IgD-negative memory B cell (primary cell): ENCODE measurements at regions not wholly inside any gene's neighbourhood (a gene's known extent, or its start where the extent isn't known, plus 50 kb on each side); places are given as distances from the start of the nearest gene placed in this dataset.
A peak's percentile ranks its signal among the peaks of the same experiment; 100 is the strongest.
"Not testable (repeated sequence)": the region's sequence is repeated elsewhere in the genome, so short reads cannot be mapped to it uniquely, and the experiment has no call there.

Experiments
- H3K27ac Mint-ChIP-seq, 3 donors: one replicate each; pipeline ENCODE4 v1.8.0; 2020 to 2022; ENCODE audit warnings: mild to moderate bottlenecking in 3 of 3, mixed read lengths in 3 of 3, moderate library complexity in 1 of 3
- H3K27me3 Mint-ChIP-seq: one replicate; pipeline ENCODE4 v1.8.0; 2021; ENCODE audit warnings: mixed read lengths
- H3K36me3 Mint-ChIP-seq: one replicate; pipeline ENCODE4 v1.8.0; 2020; ENCODE audit warnings: mild to moderate bottlenecking, mixed read lengths
- H3K4me1 Mint-ChIP-seq, 3 donors: one replicate each; pipeline ENCODE4 v1.8.0; 2020 to 2022; ENCODE audit warnings: mixed read lengths in 3 of 3, mild to moderate bottlenecking in 1 of 3
- H3K4me3 Mint-ChIP-seq, 4 donors: one replicate each; pipeline ENCODE4 v1.8.0; 2020 to 2022; ENCODE audit warnings: mild to moderate bottlenecking in 4 of 4, mixed read lengths in 4 of 4, moderate library complexity in 3 of 4
- H3K9me3 Mint-ChIP-seq, 3 donors: one replicate each; pipeline ENCODE4 v1.8.0; 2020 to 2021; ENCODE audit warnings: mixed read lengths in 3 of 3, mild to moderate bottlenecking in 1 of 3

- no peak overlapping the region for H3K27ac Mint-ChIP-seq
- no peak overlapping the region for H3K4me3 Mint-ChIP-seq
Measured at GRCh38 chr10:2908851-2909630, 158.3 kb upstream of the PFKP start.

GRCh38 chr10:2906974-2907373 lies 160.4 kb upstream of the PFKP start:
- Mint-ChIP-seq H3K4me3 (no peak overlapping the region), H3K36me3 (no peaks in the 10 kb centered on the region), H3K27me3 (peaks cover 8% of the 10 kb centered on the region), H3K4me1 (no peaks in the 10 kb centered on the region), H3K27ac (no peak overlapping the region), H3K9me3 (peaks cover 0 to 2% (median 0%) of the 10 kb centered on the region in 3 donors)

More at GRCh38 chr10:2908851-2909630, 158.3 kb upstream of the PFKP start:
- no peaks in the 10 kb centered on the region for H3K4me1 Mint-ChIP-seq
- H3K36me3 Mint-ChIP-seq = no peaks in the 10 kb centered on the region
- peaks cover 13% of the 10 kb centered on the region for H3K27me3 Mint-ChIP-seq
- H3K9me3 Mint-ChIP-seq = no peaks in the 10 kb centered on the region

GRCh38 chr10:2905851-2906250 lies 161.5 kb upstream of the PFKP start:
- Mint-ChIP-seq H3K9me3 (peaks cover 0 to 2% (median 0%) of the 10 kb centered on the region in 3 donors), H3K36me3 (no peaks in the 10 kb centered on the region), H3K27ac (no peak overlapping the region), H3K4me3 (no peak overlapping the region), H3K4me1 (no peaks in the 10 kb centered on the region), H3K27me3 (peaks cover 11% of the 10 kb centered on the region)

GRCh38 chr10:2900530-2900929 lies 166.8 kb upstream of the PFKP start:
- H3K27ac Mint-ChIP-seq = no peak overlapping the region
- H3K4me1 Mint-ChIP-seq = no peaks in the 10 kb centered on the region
- H3K27me3 Mint-ChIP-seq = peaks cover 10% of the 10 kb centered on the region
- no peak overlapping the region for H3K4me3 Mint-ChIP-seq
- peaks cover 0 to 4% (median 0%) of the 10 kb centered on the region in 3 donors for H3K9me3 Mint-ChIP-seq
- H3K36me3 Mint-ChIP-seq = no peaks in the 10 kb centered on the region

GRCh38 chr10:2899246-2899951 lies 167.9 kb upstream of the PFKP start:
- Mint-ChIP-seq H3K9me3 (peaks cover 0 to 5% (median 0%) of the 10 kb centered on the region in 3 donors), H3K27me3 (peaks cover 7% of the 10 kb centered on the region), H3K4me3 (no peak overlapping the region), H3K27ac (no peak overlapping the region), H3K36me3 (no peaks in the 10 kb centered on the region), H3K4me1 (no peaks in the 10 kb centered on the region)

- H3K4me1 Mint-ChIP-seq = no peaks in the 10 kb centered on the region
- peaks cover 0 to 5% (median 0%) of the 10 kb centered on the region in 3 donors for H3K9me3 Mint-ChIP-seq
Measured at GRCh38 chr10:2898509-2898860, 168.9 kb upstream of the PFKP start.

GRCh38 chr10:2897619-2898508 lies 169.5 kb upstream of the PFKP start:
- Mint-ChIP-seq H3K27ac (no peak overlapping the region), H3K27me3 (peaks cover 8% of the 10 kb centered on the region), H3K4me3 (no peak overlapping the region), H3K4me1 (no peaks in the 10 kb centered on the region), H3K36me3 (no peaks in the 10 kb centered on the region), H3K9me3 (peaks cover 0 to 3% (median 0%) of the 10 kb centered on the region in 3 donors)

More at GRCh38 chr10:2898509-2898860, 168.9 kb upstream of the PFKP start:
- Mint-ChIP-seq H3K4me3 (no peak overlapping the region), H3K36me3 (no peaks in the 10 kb centered on the region), H3K27me3 (peaks cover 8% of the 10 kb centered on the region), H3K27ac (no peak overlapping the region)

GRCh38 chr10:2896334-2896733 lies 171.0 kb upstream of the PFKP start:
- not testable (repeated sequence) for H3K4me3 Mint-ChIP-seq, H3K4me1 Mint-ChIP-seq, H3K27ac Mint-ChIP-seq, H3K9me3 Mint-ChIP-seq, H3K36me3 Mint-ChIP-seq, H3K27me3 Mint-ChIP-seq

GRCh38 chr10:2895594-2896196 lies 171.7 kb upstream of the PFKP start:
- H3K4me3 Mint-ChIP-seq = no peak overlapping the region
- no peaks in the 10 kb centered on the region for H3K4me1 Mint-ChIP-seq
- peaks cover 4% of the 10 kb centered on the region for H3K27me3 Mint-ChIP-seq
- H3K9me3 Mint-ChIP-seq = peaks cover 0 to 3% (median 0%) of the 10 kb centered on the region in 3 donors
- H3K27ac Mint-ChIP-seq = peak overlapping the region in 1 of 3 donors; percentile 74
- no peaks in the 10 kb centered on the region for H3K36me3 Mint-ChIP-seq

- Mint-ChIP-seq H3K9me3 (peaks cover 0 to 3% (median 0%) of the 10 kb centered on the region in 3 donors), H3K27me3 (peaks cover 4% of the 10 kb centered on the region), H3K4me1 (no peaks in the 10 kb centered on the region), H3K4me3 (no peak overlapping the region), H3K36me3 (no peaks in the 10 kb centered on the region), H3K27ac (no peak overlapping the region)
Measured at GRCh38 chr10:2893991-2894390, 173.4 kb upstream of the PFKP start.

GRCh38 chr10:2893158-2893845 lies 174.0 kb upstream of the PFKP start:
- H3K9me3 Mint-ChIP-seq = peaks cover 0 to 3% (median 3%) of the 10 kb centered on the region in 3 donors
- no peaks in the 10 kb centered on the region for H3K36me3 Mint-ChIP-seq
- H3K27me3 Mint-ChIP-seq = peaks cover 4% of the 10 kb centered on the region
- H3K27ac Mint-ChIP-seq = no peak overlapping the region
- H3K4me3 Mint-ChIP-seq = no peak overlapping the region
- H3K4me1 Mint-ChIP-seq = no peaks in the 10 kb centered on the region

- no peaks in the 10 kb centered on the region for H3K4me1 Mint-ChIP-seq
- no peak overlapping the region for H3K27ac Mint-ChIP-seq
- H3K27me3 Mint-ChIP-seq = peaks cover 4% of the 10 kb centered on the region
- H3K36me3 Mint-ChIP-seq = no peaks in the 10 kb centered on the region
- no peak overlapping the region for H3K4me3 Mint-ChIP-seq
- H3K9me3 Mint-ChIP-seq = peaks cover 0 to 3% (median 3%) of the 10 kb centered on the region in 3 donors
Measured at GRCh38 chr10:2891770-2892124, 175.6 kb upstream of the PFKP start.

GRCh38 chr10:2891073-2891769 lies 176.1 kb upstream of the PFKP start:
- Mint-ChIP-seq H3K27ac (no peak overlapping the region), H3K27me3 (peaks cover 5% of the 10 kb centered on the region), H3K4me3 (no peak overlapping the region), H3K9me3 (peaks cover 0 to 3% (median 3%) of the 10 kb centered on the region in 3 donors), H3K4me1 (no peaks in the 10 kb centered on the region), H3K36me3 (no peaks in the 10 kb centered on the region)

GRCh38 chr10:2890093-2890492 lies 177.3 kb upstream of the PFKP start:
- H3K9me3 Mint-ChIP-seq = peaks cover 0 to 3% (median 0%) of the 10 kb centered on the region in 3 donors
- peak overlapping the region in 1 of 3 donors; percentile 13 for H3K27ac Mint-ChIP-seq
- no peaks in the 10 kb centered on the region for H3K4me1 Mint-ChIP-seq
- H3K4me3 Mint-ChIP-seq = no peak overlapping the region
- peaks cover 6% of the 10 kb centered on the region for H3K27me3 Mint-ChIP-seq
- H3K36me3 Mint-ChIP-seq = no peaks in the 10 kb centered on the region
